ENCODE measurements at regions not wholly inside any gene's neighbourhood (a gene's known extent, or its start where the extent isn't known, plus 50 kb on each side); places are given as distances from the start of the nearest gene placed in this dataset.

GRCh38 chr17:53934931-53935330 lies 112.2 kb downstream of the KIF2B start:
- TF ChIP-seq POLR2A (IDR thresholded peaks at IDR 0.05) (no peak), CTCF (IDR thresholded peaks at IDR 0.05) (no peak)

Measured in heart left ventricle (tissue), 13 donors.